ENCODE measurements at regions not wholly inside any gene's neighbourhood (a gene's known extent, or its start where the extent isn't known, plus 50 kb on each side); places are given as distances from the start of the nearest gene placed in this dataset.

GRCh38 chr7:67602246-67602887 is 605.7 kb downstream of the TYW1 start:
- intact Hi-C loops (cut with DNase I): no loop called here
- H3K27ac ChIP-seq: no peak overlapping the region
- H3K36me3 ChIP-seq: no peaks in the 10 kb centered on the region
- TF ChIP-seq CTCF (IDR thresholded peaks at IDR 0.05): no peak
- no peak for TF ChIP-seq POLR2AphosphoS5 (IDR thresholded peaks at IDR 0.05)
- TF ChIP-seq POLR2A (IDR thresholded peaks at IDR 0.05): no peak
- no peak for TF ChIP-seq EP300 (IDR thresholded peaks at IDR 0.05)
- no peaks in the 10 kb centered on the region for H3K27me3 ChIP-seq
- H3K9me3 ChIP-seq: peaks cover 0 to 5% (median 0%) of the 10 kb centered on the region in 4 donors
- 87% methylated on average over 12 of the region's 12 CpGs for WGBS, 2 donors
- no peak overlapping the region for H3K4me3 ChIP-seq
- no peak for DNase-seq
- no peaks in the 10 kb centered on the region for H3K4me1 ChIP-seq

- Histone ChIP-seq H3K27me3 (no peaks in the 10 kb centered on the region), H3K27ac (no peak overlapping the region), H3K4me1 (no peaks in the 10 kb centered on the region), H3K36me3 (no peaks in the 10 kb centered on the region), H3K4me3 (no peak overlapping the region), H3K9me3 (peaks cover 0 to 7% (median 0%) of the 10 kb centered on the region in 4 donors)
- no peak for DNase-seq
- 82 to 91% methylated on average over 2 of the region's 2 CpGs for WGBS, 2 donors
- intact Hi-C loops (cut with DNase I): no loop called here
- no peak for TF ChIP-seq POLR2A (IDR thresholded peaks at IDR 0.05)
- TF ChIP-seq POLR2AphosphoS5 (IDR thresholded peaks at IDR 0.05): no peak
- TF ChIP-seq CTCF (IDR thresholded peaks at IDR 0.05): no peak
- no peak for TF ChIP-seq EP300 (IDR thresholded peaks at IDR 0.05)
Measured at GRCh38 chr7:67604461-67605386, 608.1 kb downstream of the TYW1 start.

GRCh38 chr7:67608806-67609205 is 612.2 kb downstream of the TYW1 start:
- TF ChIP-seq EP300 (IDR thresholded peaks at IDR 0.05) (no peak), POLR2AphosphoS5 (IDR thresholded peaks at IDR 0.05) (no peak), POLR2A (IDR thresholded peaks at IDR 0.05) (no peak), CTCF (IDR thresholded peaks at IDR 0.05) (no peak)
- H3K36me3 ChIP-seq: no peaks in the 10 kb centered on the region
- H3K4me1 ChIP-seq: no peaks in the 10 kb centered on the region
- intact Hi-C loops (cut with DNase I): no loop called here
- peaks cover 0 to 13% (median 0%) of the 10 kb centered on the region in 4 donors for H3K9me3 ChIP-seq
- 87 to 89% methylated on average over 3 of the region's 3 CpGs for WGBS, 2 donors
- no peaks in the 10 kb centered on the region for H3K27me3 ChIP-seq
- DNase-seq: no peak
- H3K4me3 ChIP-seq: no peak overlapping the region
- no peak overlapping the region for H3K27ac ChIP-seq

- 79 to 84% methylated on average over 6 of the region's 6 CpGs for WGBS, 2 donors
- intact Hi-C loops (cut with DNase I): no loop called here
- TF ChIP-seq EP300 (IDR thresholded peaks at IDR 0.05) (no peak), POLR2AphosphoS5 (IDR thresholded peaks at IDR 0.05) (no peak), CTCF (IDR thresholded peaks at IDR 0.05) (no peak), POLR2A (IDR thresholded peaks at IDR 0.05) (no peak)
Measured at GRCh38 chr7:67610897-67611296, 614.3 kb downstream of the TYW1 start.

More at GRCh38 chr7:67610897-67611296, 614.3 kb downstream of the TYW1 start:
- no peak overlapping the region for H3K27ac ChIP-seq
- no peaks in the 10 kb centered on the region for H3K4me1 ChIP-seq
- H3K9me3 ChIP-seq: peaks cover 0 to 8% (median 0%) of the 10 kb centered on the region in 4 donors
- no peak overlapping the region for H3K4me3 ChIP-seq
- DNase-seq: no peak
- H3K27me3 ChIP-seq: no peaks in the 10 kb centered on the region
- H3K36me3 ChIP-seq: no peaks in the 10 kb centered on the region
